Fibroblast of mammary gland (primary cell): ENCODE measurements at regions not wholly inside any gene's neighbourhood (a gene's known extent, or its start where the extent isn't known, plus 50 kb on each side); places are given as distances from the start of the nearest gene placed in this dataset.

Experiments
- DNase-seq: peaks from one replicate; pipeline ENCODE4 v3.0.0-alpha.2; 2010; ENCODE audit warnings: low read depth
- H3K4me3 ChIP-seq: 2 replicates; pipeline ENCODE4 v1.5.1; 2011; ENCODE audit warnings: low read depth, mild to moderate bottlenecking, low read length, moderate library complexity; ENCODE audit not compliant: control insufficient read depth
- TF ChIP-seq, protein P1 (sequence below): conservative IDR thresholded peaks from 2 replicates; pipeline ENCODE4 v1.5.1; 2011; ENCODE audit warnings: low read depth, low read length, inconsistent platforms; ENCODE audit not compliant: control insufficient read depth, insufficient read depth

DNA sequence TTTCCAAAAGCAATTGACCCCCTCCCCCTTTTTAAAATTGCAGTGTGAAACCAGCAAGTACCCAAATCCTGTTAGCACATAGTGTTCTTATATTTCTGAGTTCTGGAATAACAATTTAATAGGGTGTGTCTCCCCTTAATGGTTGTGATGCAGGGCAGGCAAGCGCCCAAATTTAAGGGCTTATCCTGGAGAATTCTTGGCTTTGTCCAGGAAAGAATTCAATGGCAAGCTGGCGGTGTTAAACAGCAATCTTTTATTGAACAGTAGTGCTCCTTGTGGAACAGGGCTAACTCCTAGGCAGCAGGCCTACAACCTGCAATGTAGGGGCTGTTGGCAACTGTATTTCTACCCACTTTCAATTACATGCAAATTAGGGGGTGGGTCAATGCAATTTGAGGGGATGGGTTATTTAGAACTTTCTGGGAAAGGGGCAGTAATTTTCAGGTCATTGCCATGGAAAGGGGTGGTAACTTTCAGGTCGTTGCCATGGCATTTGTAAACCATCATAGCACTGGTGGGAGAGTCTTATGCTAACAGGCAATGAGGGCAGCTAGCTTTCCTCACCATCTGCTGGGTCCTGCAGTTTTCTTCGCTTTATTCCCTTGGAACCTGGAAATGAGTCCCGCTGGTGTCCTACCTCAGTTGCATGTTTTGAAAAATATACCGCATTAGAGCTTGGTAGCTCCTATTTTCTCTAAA lies 149.0 kb upstream of the KCTD1 start:
- TF ChIP-seq, protein P1, sequence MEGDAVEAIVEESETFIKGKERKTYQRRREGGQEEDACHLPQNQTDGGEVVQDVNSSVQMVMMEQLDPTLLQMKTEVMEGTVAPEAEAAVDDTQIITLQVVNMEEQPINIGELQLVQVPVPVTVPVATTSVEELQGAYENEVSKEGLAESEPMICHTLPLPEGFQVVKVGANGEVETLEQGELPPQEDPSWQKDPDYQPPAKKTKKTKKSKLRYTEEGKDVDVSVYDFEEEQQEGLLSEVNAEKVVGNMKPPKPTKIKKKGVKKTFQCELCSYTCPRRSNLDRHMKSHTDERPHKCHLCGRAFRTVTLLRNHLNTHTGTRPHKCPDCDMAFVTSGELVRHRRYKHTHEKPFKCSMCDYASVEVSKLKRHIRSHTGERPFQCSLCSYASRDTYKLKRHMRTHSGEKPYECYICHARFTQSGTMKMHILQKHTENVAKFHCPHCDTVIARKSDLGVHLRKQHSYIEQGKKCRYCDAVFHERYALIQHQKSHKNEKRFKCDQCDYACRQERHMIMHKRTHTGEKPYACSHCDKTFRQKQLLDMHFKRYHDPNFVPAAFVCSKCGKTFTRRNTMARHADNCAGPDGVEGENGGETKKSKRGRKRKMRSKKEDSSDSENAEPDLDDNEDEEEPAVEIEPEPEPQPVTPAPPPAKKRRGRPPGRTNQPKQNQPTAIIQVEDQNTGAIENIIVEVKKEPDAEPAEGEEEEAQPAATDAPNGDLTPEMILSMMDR: no peak
- H3K4me3 ChIP-seq: no peak overlapping the region
- DNase-seq: no peak

GRCh38 chr18:26696786-26697185 lies 148.4 kb upstream of the KCTD1 start:
- H3K4me3 ChIP-seq: no peak overlapping the region
- TF ChIP-seq, protein P1: no peak
- no peak for DNase-seq

- TF ChIP-seq, protein P1: no peak
- H3K4me3 ChIP-seq: no peak overlapping the region
- no peak for DNase-seq
Observed at GRCh38 chr18:26696308-26696707, 148.0 kb upstream of the KCTD1 start.

DNA sequence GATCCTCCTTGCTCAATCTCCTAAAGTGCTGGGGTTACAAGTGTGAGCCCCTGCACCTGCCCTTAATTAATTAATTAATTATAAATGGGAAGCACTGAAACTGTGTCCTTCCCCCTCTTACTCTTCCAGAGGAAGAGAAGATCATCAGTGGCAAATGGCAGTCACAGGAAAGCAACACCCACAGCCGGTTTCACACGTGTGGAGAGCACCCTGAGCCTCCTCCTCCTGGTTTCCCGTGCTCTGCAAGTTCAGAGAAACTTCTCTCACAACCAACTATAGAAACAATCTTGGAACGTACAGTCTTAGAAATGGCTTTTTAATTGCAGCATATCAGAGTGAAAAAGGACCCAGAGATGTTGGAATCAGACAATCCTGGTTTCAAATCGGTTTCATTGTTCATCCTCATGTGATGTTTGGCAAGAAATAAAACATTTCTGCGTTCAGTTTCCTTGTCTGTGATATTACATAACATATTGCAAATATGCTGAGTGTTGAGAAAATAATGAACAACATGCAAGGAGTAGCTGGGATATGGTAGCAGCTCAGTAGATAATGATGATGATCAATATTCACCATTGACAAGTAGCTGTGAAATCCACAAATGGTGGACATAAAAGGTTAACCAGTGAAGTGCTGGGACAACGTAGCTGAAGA lies 141.0 kb upstream of the KCTD1 start:
- DNase-seq: no peak
- H3K4me3 ChIP-seq: no peak overlapping the region
- TF ChIP-seq, protein P1: no peak

DNA sequence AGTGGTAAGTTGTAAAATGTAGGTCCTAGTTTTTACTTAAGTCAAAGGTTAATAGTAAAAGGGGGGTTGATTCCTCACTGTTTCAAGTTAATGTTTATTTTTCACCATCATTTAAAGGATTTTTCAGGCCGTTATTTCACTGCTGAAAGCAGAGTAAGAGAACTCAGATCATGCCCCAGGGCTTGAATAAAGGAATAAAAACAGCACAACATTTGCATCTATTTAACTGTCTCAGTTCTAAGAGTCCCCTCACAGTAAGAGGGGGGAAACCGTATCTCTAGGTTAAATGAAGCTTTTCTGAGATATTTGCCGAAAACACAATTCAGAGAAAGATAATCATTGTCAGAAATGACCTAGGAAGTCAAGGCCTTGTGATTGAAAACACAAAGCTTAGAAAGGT lies 138.2 kb upstream of the KCTD1 start:
- H3K4me3 ChIP-seq: no peak overlapping the region
- DNase-seq: no peak
- TF ChIP-seq, protein P1: no peak

DNA sequence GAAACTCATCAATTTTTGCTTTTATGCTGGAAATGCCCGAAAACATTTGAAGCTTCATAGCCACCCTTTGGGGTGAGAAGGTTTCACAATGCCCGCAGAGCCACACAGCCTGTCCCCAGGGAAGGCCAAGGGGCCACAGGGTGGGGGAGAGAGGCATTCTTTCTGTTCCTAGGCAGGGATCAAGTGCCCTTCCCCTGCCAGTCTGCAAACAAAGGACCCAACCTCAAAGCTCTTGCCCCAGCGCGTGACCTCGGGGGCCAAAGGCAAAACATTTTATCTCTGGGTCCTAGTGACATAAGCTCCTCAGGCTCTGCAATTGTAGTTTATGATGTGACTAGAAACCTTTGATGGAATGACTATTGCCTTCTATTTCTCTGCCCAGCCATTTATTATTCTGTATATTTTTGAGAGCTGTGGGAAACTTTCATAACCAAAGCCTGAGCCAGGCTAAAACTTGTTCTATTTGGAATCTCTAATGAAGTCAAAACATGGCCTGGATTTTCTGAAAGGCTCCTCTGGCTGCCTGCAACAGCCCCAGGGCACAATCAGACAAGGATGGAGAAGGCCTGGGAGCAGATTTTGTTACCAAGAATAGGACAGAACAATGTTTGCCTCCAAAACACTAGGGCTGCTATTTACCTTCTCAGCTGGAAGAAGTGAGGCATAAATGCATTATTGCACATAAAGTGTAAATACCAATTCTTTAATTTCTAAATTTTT lies 137.2 kb upstream of the KCTD1 start:
- H3K4me3 ChIP-seq: no peak overlapping the region
- TF ChIP-seq, protein P1: no peak
- DNase-seq: no peak
